Activated B cell treated with CpG ODN at 0.5 μM for 24 hours (primary cell): ENCODE measurements at regions not wholly inside any gene's neighbourhood (a gene's known extent, or its start where the extent isn't known, plus 50 kb on each side); places are given as distances from the start of the nearest gene placed in this dataset.

Source experiments
- ATAC-seq: fragments of 200-7000 bp; cut with Tn5 transposase; one replicate; pipeline ENCODE4 v1.10.0; 2021; ENCODE audit warnings: low read depth, mild to moderate bottlenecking, moderate library complexity
- CTCF ChIA-PET: fragments of 350-600 bp; sonication (Branson Sonifier 250); formaldehyde crosslinking; loops from one replicate; lab custom pipeline; 2021; ENCODE audit warnings: antibody characterized with exemption; lab: Charles Lee
- POLR2A ChIA-PET: fragments of 350-600 bp; sonication (Branson Sonifier 250); formaldehyde crosslinking; loops from one replicate; lab custom pipeline; 2021; ENCODE audit warnings: antibody characterized with exemption; lab: Charles Lee
- DNase-seq: peaks from one replicate; pipeline ENCODE4 v3.0.0; 2022
- H3K27ac Mint-ChIP-seq: one replicate; pipeline ENCODE4 v1.8.0; 2020; ENCODE audit warnings: mixed read lengths
- H3K27me3 Mint-ChIP-seq: one replicate; pipeline ENCODE4 v1.8.0; 2021; ENCODE audit warnings: mixed read lengths
- H3K36me3 Mint-ChIP-seq: one replicate; pipeline ENCODE4 v1.8.0; 2021; ENCODE audit warnings: low read depth, mixed read lengths
- H3K4me1 Mint-ChIP-seq: one replicate; pipeline ENCODE4 v1.8.0; 2021; ENCODE audit warnings: mixed read lengths
- H3K4me3 Mint-ChIP-seq: one replicate; pipeline ENCODE4 v1.8.0; 2020; ENCODE audit warnings: mild to moderate bottlenecking, mixed read lengths
- H3K9me3 Mint-ChIP-seq: one replicate; pipeline ENCODE4 v1.8.0; 2020; ENCODE audit warnings: mixed read lengths
- intact Hi-C: fragments of 100-400 bp; cut with micrococcal nuclease; formaldehyde crosslinking; loops from one replicate; pipeline ENCODE4 v1.15.1; 2024
- TF ChIP-seq, protein P1 (sequence below): fragments of 200-600 bp; IDR thresholded peaks from one replicate; pipeline ENCODE4 v1.8.0; 2022; ENCODE audit warnings: antibody characterized with exemption, mild to moderate bottlenecking

DNA sequence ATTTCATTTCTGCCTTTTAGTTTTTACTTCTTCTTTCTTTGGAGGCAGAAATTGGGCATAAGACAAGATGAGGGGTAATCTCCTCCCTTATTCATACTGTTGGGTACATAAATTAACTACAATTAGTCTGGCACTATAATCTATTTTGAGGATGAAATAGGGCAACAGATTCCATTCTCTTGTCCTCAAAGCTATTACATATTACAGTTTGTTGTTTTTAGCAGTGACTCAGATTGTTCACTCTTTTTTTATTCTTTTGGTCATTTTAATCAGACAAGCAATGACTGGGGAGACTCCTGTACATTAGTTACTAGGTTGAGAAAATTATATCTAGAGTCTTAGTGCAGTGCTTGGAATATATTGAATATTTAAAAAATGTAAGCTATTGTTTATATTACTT is 556.0 kb downstream of the OTOL1 start:
- no peaks in the 10 kb centered on the region for H3K27me3 Mint-ChIP-seq

GRCh38 chr3:162072656-162073164 is 576.1 kb downstream of the OTOL1 start:
- no peak for DNase-seq
- Mint-ChIP-seq H3K36me3 (no peaks in the 10 kb centered on the region), H3K4me3 (no peak overlapping the region), H3K4me1 (no peaks in the 10 kb centered on the region), H3K27ac (no peak overlapping the region), H3K9me3 (peaks cover 4% of the 10 kb centered on the region), H3K27me3 (no peaks in the 10 kb centered on the region)
- POLR2A ChIA-PET, result no interaction called here
- CTCF ChIA-PET, result no interaction called here
- TF ChIP-seq, protein P1, sequence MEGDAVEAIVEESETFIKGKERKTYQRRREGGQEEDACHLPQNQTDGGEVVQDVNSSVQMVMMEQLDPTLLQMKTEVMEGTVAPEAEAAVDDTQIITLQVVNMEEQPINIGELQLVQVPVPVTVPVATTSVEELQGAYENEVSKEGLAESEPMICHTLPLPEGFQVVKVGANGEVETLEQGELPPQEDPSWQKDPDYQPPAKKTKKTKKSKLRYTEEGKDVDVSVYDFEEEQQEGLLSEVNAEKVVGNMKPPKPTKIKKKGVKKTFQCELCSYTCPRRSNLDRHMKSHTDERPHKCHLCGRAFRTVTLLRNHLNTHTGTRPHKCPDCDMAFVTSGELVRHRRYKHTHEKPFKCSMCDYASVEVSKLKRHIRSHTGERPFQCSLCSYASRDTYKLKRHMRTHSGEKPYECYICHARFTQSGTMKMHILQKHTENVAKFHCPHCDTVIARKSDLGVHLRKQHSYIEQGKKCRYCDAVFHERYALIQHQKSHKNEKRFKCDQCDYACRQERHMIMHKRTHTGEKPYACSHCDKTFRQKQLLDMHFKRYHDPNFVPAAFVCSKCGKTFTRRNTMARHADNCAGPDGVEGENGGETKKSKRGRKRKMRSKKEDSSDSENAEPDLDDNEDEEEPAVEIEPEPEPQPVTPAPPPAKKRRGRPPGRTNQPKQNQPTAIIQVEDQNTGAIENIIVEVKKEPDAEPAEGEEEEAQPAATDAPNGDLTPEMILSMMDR, result no peak
- intact Hi-C loops, result no loop called here
- ATAC-seq, result no peak

More for the DNA sequence above, 556.0 kb downstream of the OTOL1 start:
- peaks cover 6% of the 10 kb centered on the region for H3K9me3 Mint-ChIP-seq
- TF ChIP-seq, protein P1, result no peak
- no peak for DNase-seq
- H3K36me3 Mint-ChIP-seq, result no peaks in the 10 kb centered on the region
- no peaks in the 10 kb centered on the region for H3K4me1 Mint-ChIP-seq
- intact Hi-C loops, result no loop called here
- no peak overlapping the region for H3K27ac Mint-ChIP-seq
- POLR2A ChIA-PET, result no interaction called here
- no peak overlapping the region for H3K4me3 Mint-ChIP-seq
- ATAC-seq, result no peak
- CTCF ChIA-PET, result no interaction called here

GRCh38 chr3:162073422-162073975 is 576.9 kb downstream of the OTOL1 start:
- TF ChIP-seq, protein P1, result no peak
- no peaks in the 10 kb centered on the region for H3K36me3 Mint-ChIP-seq
- intact Hi-C loops, result no loop called here
- no peak overlapping the region for H3K4me3 Mint-ChIP-seq
- POLR2A ChIA-PET, result no interaction called here
- H3K27ac Mint-ChIP-seq, result no peak overlapping the region
- CTCF ChIA-PET, result no interaction called here
- DNase-seq (no peak), ATAC-seq (no peak)
- H3K27me3 Mint-ChIP-seq, result no peaks in the 10 kb centered on the region
- H3K4me1 Mint-ChIP-seq, result no peaks in the 10 kb centered on the region
- H3K9me3 Mint-ChIP-seq, result peaks cover 4% of the 10 kb centered on the region

DNA sequence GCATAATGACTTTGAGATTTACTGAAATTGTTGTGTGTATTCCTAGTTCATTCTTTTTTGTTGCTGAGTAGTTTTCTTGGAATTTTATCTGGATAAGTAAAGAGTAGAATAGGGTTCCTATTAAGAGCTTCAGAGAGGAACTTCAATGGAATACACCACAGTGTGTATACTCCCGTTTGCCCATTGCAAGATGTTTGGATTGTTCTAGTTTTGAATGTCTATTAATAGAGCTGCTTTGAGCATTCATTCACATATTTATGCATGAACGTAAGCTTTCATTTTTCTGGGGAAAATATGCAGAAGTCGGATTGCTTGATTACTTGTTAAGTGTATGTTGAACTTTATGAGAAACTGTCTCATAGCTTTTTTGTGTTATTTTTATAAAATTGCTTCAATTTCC is 580.5 kb downstream of the OTOL1 start:
- Mint-ChIP-seq H3K4me1 (no peaks in the 10 kb centered on the region), H3K9me3 (peaks cover 2% of the 10 kb centered on the region), H3K27ac (no peak overlapping the region), H3K4me3 (no peak overlapping the region), H3K36me3 (no peaks in the 10 kb centered on the region), H3K27me3 (no peaks in the 10 kb centered on the region)
- TF ChIP-seq, protein P1, result no peak
- no peak for ATAC-seq
- POLR2A ChIA-PET, result no interaction called here
- CTCF ChIA-PET, result interaction anchor here (0.7 kb wide), 1 partner anchor 67 kb away, joined by 3 read pairs; no protein-coding TSS in a partner anchor
- intact Hi-C loops, result no loop called here
- no peak for DNase-seq

GRCh38 chr3:162082516-162082915 is 585.9 kb downstream of the OTOL1 start:
- Mint-ChIP-seq H3K27ac (no peak overlapping the region), H3K4me3 (no peak overlapping the region), H3K36me3 (no peaks in the 10 kb centered on the region), H3K27me3 (no peaks in the 10 kb centered on the region), H3K4me1 (no peaks in the 10 kb centered on the region), H3K9me3 (no peaks in the 10 kb centered on the region)
- no peak for DNase-seq
- ChIA-PET CTCF (no interaction called here), POLR2A (no interaction called here)
- no peak for ATAC-seq
- intact Hi-C loops, result no loop called here
- TF ChIP-seq, protein P1, result no peak
